GM19395 (cell line): ENCODE measurements at regions not wholly inside any gene's neighbourhood (a gene's known extent, or its start where the extent isn't known, plus 50 kb on each side); places are given as distances from the start of the nearest gene placed in this dataset.

Experiments used
- ATAC-seq: cut with Tn5 transposase; IDR thresholded peaks from one replicate; pipeline ENCODE4 v1.9.1; 2021; ENCODE audit warnings: mild to moderate bottlenecking, moderate library complexity; ENCODE audit not compliant: unreplicated experiment

GRCh38 chr10:129105266-129105665 lies 361.8 kb upstream of the MGMT start:
- ATAC-seq, result no peak

- no peak for ATAC-seq
Measured at GRCh38 chr10:129106314-129106713, 360.7 kb upstream of the MGMT start.

DNA sequence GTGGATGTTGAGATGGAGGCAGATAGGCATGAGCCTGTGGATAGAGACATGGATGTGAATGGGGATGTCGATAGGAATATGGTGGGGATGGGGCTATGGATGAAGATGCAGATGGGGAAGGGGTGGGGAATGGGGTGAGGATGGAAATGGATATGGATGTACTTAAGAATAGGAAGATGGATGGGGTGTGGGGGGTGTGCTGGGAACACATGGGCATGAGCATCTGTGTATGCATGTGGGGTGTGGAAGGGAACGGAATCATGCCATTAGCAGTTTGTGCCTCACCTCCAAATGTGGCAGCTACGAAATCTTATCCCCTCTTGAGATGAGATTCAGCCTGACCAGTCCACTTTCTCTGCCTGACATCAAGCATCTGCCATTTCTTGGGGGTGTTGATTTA lies 359.5 kb upstream of the MGMT start:
- ATAC-seq, result no peak

- ATAC-seq, result no peak
Measured at GRCh38 chr10:129108378-129108777, 358.7 kb upstream of the MGMT start.

DNA sequence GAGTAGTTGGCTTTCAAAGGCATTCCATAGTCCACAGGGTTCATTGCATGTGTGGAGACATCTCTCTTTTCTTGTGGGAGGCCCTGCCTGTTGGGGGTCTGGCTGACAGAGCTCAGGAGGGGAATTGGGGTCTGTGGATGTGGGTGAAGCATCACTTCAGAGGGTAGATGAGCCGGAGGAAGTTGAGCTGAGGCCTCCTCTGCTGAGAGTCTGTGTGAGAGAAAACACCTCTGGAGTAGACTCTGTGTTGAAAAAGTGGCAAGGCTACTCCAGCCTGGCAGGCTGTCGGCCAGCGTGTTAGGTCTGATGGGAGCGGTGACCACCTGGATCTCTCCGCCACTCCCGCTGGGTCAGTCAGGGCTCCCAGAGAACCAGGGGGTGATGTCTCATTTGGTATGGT lies 358.0 kb upstream of the MGMT start:
- no peak for ATAC-seq

GRCh38 chr10:129110780-129111179 lies 356.3 kb upstream of the MGMT start:
- no peak for ATAC-seq

GRCh38 chr10:129111922-129112321 lies 355.1 kb upstream of the MGMT start:
- ATAC-seq, result no peak

DNA sequence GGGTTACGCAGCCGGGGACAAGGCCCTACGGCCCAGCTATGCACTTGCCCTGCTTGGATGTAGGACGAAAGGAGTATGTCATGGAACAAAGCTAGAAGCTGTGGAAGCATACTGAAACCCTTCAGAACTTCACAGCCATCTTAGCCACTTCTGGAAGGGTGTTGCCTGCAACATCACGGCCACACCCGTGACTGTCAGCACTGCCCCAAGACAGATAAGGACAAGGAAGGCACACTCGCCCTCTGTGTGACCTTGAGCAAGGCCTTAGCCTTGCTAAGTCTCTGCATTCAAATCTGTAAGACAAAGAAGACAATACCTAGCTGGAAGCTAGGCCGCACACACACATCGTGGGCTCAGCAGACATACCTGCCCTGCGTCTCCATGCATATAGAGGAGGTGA lies 352.5 kb upstream of the MGMT start:
- no peak for ATAC-seq

GRCh38 chr10:129116371-129116770 lies 350.7 kb upstream of the MGMT start:
- ATAC-seq, result no peak

- ATAC-seq, result no peak
Measured at GRCh38 chr10:129120441-129120840, 346.6 kb upstream of the MGMT start.

GRCh38 chr10:129122846-129123245 lies 344.2 kb upstream of the MGMT start:
- no peak for ATAC-seq

DNA sequence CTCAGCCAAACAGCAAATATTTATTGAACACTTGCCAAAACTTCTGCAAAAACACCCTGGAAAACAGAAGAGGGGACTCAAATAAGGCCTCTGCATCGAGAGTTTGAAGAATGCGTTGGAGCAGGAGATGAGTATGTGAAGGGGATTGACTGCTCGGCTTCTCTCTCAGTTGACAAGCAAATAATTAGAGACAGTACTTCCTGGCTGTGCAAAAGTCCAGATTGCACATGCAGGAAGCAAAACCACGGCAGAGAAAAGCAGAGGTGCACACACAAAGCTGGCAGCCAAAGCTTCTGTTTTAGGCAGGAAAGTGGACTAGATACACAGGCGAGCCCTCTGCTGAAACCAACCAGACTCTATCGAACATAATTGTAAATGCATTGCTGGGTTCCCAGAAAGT lies 343.6 kb upstream of the MGMT start:
- no peak for ATAC-seq

GRCh38 chr10:129126982-129127381 lies 340.1 kb upstream of the MGMT start:
- ATAC-seq, result no peak

DNA sequence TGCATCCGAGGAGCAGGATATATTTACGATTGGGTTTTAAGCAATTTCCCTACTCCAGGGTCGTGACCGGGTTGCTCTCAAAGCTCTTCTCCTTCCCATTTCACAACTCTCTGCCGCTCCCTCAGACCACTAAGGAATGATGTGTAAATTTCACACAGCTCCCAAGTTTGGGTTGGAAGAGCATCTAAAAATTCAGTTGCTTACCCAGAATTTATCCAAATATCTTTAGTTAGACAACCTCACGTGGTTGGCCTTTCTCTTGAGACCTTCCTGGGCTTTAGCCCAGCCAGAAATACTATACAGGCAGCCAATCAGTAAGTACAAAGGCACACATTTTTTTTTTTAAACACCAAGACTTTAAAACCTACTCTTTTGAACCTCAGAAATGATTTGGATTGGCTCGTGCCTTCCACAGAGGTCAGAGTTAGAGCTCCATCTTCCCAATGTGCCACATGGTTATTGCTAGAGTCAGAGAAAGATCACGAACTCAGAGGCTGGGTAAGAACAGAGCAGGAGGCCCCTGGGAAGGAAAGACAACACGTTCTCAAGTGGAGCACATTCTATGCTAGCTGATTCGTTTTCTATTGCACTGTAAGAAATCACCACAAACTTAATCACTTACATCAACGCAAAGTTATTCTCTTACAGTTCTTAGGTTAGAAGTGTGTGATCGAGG lies 335.4 kb upstream of the MGMT start:
- ATAC-seq, result no peak

GRCh38 chr10:129133856-129134255 lies 333.2 kb upstream of the MGMT start:
- no peak for ATAC-seq

- no peak for ATAC-seq
Measured at GRCh38 chr10:129134371-129134770, 332.7 kb upstream of the MGMT start.

DNA sequence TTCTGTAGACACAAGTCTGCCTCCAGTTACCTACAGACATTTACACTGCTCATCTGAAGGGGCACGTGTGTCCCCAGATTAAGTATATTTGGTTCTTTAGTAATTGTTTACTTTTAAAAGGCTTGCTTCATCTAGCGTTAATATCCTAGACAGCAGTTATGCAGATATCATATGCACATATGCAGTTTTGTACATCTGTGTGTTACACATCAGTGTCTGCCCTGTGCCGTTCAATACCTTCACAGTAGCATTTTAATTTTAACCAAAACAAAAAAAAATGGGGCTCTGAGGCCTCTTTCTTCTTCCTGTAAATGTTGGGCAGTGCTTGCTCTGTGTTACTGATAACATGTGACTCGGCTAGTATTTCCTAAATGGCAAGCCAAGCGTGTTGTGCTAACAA lies 331.4 kb upstream of the MGMT start:
- ATAC-seq, result no peak

- no peak for ATAC-seq
Measured at GRCh38 chr10:129136074-129136473, 331.0 kb upstream of the MGMT start.

DNA sequence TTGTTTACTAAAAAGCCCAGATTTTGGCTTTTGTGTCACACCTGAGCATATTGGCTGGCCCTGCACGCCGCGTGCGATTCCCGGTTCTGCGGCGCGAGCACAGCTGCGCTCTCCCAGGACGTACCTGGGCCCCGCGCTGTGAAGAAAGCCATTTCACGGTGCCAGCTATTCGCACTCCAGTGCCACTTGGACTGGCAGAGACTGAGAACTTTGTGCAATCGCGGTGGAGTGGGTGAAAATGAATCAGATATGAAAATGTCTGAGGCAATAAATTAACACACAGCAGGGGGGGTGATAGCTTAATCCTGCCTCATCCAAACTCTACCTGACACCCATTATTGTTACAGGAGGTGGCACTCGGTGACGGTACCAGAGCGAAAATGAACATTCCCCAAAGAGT lies 330.1 kb upstream of the MGMT start:
- ATAC-seq, result no peak

GRCh38 chr10:129140921-129141885 lies 325.8 kb upstream of the MGMT start:
- ATAC-seq, result no peak

- no peak for ATAC-seq
Measured at GRCh38 chr10:129151281-129151680, 315.8 kb upstream of the MGMT start.

- no peak for ATAC-seq
Measured at GRCh38 chr10:129156406-129156805, 310.6 kb upstream of the MGMT start.
